Smooth muscle cell (in vitro differentiated cells): ENCODE measurements at regions not wholly inside any gene's neighbourhood (a gene's known extent, or its start where the extent isn't known, plus 50 kb on each side); places are given as distances from the start of the nearest gene placed in this dataset.

Source experiments
- DNase-seq: peaks from one replicate; lab custom pipeline; 2025; ENCODE audit not compliant: unreplicated experiment; lab: John Stamatoyannopoulos, UW
- H2AFZ ChIP-seq: fragments of 200-600 bp; sonication (generic); 2 replicates; pipeline ENCODE4 v1.6.0; 2016; ENCODE audit warnings: antibody characterized with exemption, low read depth, mild to moderate bottlenecking
- H3F3A ChIP-seq: fragments of 200-600 bp; sonication (generic); 2 replicates; pipeline ENCODE4 v1.6.0; 2017; ENCODE audit warnings: antibody characterized with exemption, low read depth
- H3K27ac ChIP-seq: fragments of 200-600 bp; sonication (generic); 2 replicates; pipeline ENCODE4 v1.5.1; 2016; ENCODE audit warnings: low read depth, mild to moderate bottlenecking
- H3K27me3 ChIP-seq: fragments of 200-600 bp; sonication (generic); 2 replicates; pipeline ENCODE4 v1.6.1; 2016; ENCODE audit warnings: low read depth, mild to moderate bottlenecking
- H3K36me3 ChIP-seq: fragments of 200-600 bp; sonication (generic); 2 replicates; pipeline ENCODE4 v1.5.1; 2016; ENCODE audit warnings: low read depth
- H3K4me1 ChIP-seq: fragments of 200-600 bp; sonication (generic); 2 replicates; pipeline ENCODE4 v1.5.1; 2016; ENCODE audit warnings: low read depth
- H3K4me2 ChIP-seq: fragments of 200-600 bp; sonication (generic); 2 replicates; pipeline ENCODE4 v1.6.0; 2016; ENCODE audit warnings: mild to moderate bottlenecking
- H3K4me3 ChIP-seq: fragments of 200-600 bp; sonication (generic); 2 replicates; pipeline ENCODE4 v1.5.1; 2016; ENCODE audit warnings: mild to moderate bottlenecking
- H3K79me2 ChIP-seq: fragments of 200-600 bp; sonication (generic); 2 replicates; pipeline ENCODE4 v1.6.0; 2016; ENCODE audit warnings: low read depth, mild to moderate bottlenecking
- H3K9ac ChIP-seq: fragments of 200-600 bp; sonication (generic); 2 replicates; pipeline ENCODE4 v1.6.0; 2016; ENCODE audit warnings: low read depth
- H3K9me3 ChIP-seq: fragments of 200-600 bp; sonication (generic); replicated peaks from 2 replicates; pipeline ENCODE4 v1.5.1; 2016; ENCODE audit warnings: low read depth
- H4K20me1 ChIP-seq: fragments of 200-600 bp; sonication (generic); 2 replicates; pipeline ENCODE4 v1.6.0; 2016; ENCODE audit warnings: low read depth
- WGBS: methylation state at CpG from one replicate; pipeline ENCODE4 v1.1.7; 2016; ENCODE audit warnings: low lambda C conversion rate; 5-methylcytosine and 5-hydroxymethylcytosine counted together
- TF ChIP-seq, protein P1 (sequence below): fragments of 200-600 bp; sonication (generic); IDR thresholded peaks from 2 replicates; pipeline ENCODE4 v1.5.1; 2017; ENCODE audit warnings: borderline replicate concordance, mild to moderate bottlenecking, antibody characterized with exemption; ENCODE audit not compliant: insufficient read depth, poor library complexity, severe bottlenecking

DNA sequence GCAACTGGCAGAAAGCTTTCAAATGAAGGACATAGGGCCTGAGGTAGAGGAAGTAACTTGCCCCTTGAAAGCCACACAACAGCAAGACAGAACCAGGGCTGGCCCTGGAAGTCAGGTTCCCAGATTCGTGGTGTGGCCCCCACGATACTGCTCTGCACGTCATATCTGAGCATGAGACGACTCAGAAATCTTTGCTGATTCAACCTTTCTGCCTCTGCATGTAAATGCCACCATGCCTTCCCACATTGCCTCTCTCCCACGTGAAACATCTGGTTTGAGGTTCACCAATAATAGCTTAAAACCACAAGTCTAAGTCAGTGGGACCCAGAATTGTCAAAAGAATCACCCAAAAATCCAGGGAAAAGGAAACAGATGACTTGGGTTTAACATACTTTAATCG lies 214.0 kb upstream of the TRIB2 start:
- Histone ChIP-seq H3K27ac (peak overlapping the region; percentile 79), H3K9ac (peak overlapping the region; percentile 31), H3K4me3 (no peak overlapping the region), H3K79me2 (no peaks in the 10 kb centered on the region), H2AFZ (peak overlapping the region; percentile 4), H3K4me1 (peaks cover 9% of the 10 kb centered on the region), H3K9me3 (no peaks in the 10 kb centered on the region), H3F3A (no peaks in the 10 kb centered on the region), H3K27me3 (no peaks in the 10 kb centered on the region), H3K4me2 (no peak overlapping the region), H4K20me1 (no peaks in the 10 kb centered on the region), H3K36me3 (no peaks in the 10 kb centered on the region)
- no peak for DNase-seq
- 26% methylated on average over 6 of the region's 6 CpGs for WGBS
- TF ChIP-seq, protein P1, sequence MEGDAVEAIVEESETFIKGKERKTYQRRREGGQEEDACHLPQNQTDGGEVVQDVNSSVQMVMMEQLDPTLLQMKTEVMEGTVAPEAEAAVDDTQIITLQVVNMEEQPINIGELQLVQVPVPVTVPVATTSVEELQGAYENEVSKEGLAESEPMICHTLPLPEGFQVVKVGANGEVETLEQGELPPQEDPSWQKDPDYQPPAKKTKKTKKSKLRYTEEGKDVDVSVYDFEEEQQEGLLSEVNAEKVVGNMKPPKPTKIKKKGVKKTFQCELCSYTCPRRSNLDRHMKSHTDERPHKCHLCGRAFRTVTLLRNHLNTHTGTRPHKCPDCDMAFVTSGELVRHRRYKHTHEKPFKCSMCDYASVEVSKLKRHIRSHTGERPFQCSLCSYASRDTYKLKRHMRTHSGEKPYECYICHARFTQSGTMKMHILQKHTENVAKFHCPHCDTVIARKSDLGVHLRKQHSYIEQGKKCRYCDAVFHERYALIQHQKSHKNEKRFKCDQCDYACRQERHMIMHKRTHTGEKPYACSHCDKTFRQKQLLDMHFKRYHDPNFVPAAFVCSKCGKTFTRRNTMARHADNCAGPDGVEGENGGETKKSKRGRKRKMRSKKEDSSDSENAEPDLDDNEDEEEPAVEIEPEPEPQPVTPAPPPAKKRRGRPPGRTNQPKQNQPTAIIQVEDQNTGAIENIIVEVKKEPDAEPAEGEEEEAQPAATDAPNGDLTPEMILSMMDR = no peak

DNA sequence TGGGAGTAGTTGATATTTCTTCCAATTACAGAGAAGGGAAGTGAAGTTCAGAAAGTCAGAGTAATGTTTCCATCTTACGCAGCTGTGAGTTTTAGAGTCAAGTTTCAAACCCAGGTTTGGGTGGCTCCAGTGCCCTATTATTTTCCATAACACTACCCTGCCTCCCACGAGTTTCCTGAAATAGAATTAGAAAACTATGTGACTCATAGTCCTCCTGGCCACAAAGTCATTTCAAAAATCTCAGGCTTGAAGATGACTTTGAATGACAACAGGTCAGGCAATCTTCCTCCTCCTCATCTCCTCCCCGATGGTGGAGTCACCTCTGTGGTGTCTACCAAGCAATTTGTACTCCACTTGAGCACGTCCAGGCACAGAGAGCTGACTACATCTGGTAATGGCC lies 212.3 kb upstream of the TRIB2 start:
- no peaks in the 10 kb centered on the region for H3K79me2 ChIP-seq
- no peaks in the 10 kb centered on the region for H3K9me3 ChIP-seq
- DNase-seq = no peak
- H3K4me3 ChIP-seq = no peak overlapping the region
- TF ChIP-seq, protein P1 = no peak
- H4K20me1 ChIP-seq = no peaks in the 10 kb centered on the region
- H3K36me3 ChIP-seq = no peaks in the 10 kb centered on the region
- H2AFZ ChIP-seq = no peak overlapping the region
- H3K4me1 ChIP-seq = peaks cover 9% of the 10 kb centered on the region
- H3F3A ChIP-seq = no peaks in the 10 kb centered on the region
- H3K4me2 ChIP-seq = peak overlapping the region; percentile 50
- peak overlapping the region; percentile 79 for H3K27ac ChIP-seq
- 42% methylated on average over 4 of the region's 4 CpGs for WGBS
- no peak overlapping the region for H3K9ac ChIP-seq
- H3K27me3 ChIP-seq = no peaks in the 10 kb centered on the region

DNA sequence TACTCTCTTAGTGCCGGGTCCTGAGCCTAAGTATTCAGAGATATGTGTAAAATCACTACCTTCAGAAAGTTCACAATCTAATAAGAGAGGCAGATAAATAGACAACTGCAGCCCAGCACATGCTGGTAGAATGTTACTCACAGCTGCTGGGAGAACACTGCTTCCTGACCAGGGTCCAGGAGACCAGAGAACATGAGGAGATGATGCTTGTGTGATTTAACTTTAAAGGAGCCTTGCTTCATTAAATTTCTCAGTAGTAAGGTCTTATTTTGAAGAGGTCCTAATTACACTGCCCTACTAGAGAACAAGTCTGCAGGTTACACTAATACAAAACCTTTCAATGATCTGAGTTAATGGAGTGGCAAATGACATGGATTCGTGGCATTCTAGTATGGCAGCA lies 209.9 kb upstream of the TRIB2 start:
- WGBS = 53% methylated on average over 2 of the region's 2 CpGs
- peak overlapping the region; percentile 45 for H3K4me2 ChIP-seq
- no peaks in the 10 kb centered on the region for H3F3A ChIP-seq
- no peaks in the 10 kb centered on the region for H4K20me1 ChIP-seq
- H3K9ac ChIP-seq = no peak overlapping the region
- no peak overlapping the region for H3K4me3 ChIP-seq
- no peaks in the 10 kb centered on the region for H3K36me3 ChIP-seq
- H2AFZ ChIP-seq = no peak overlapping the region
- peaks cover 9% of the 10 kb centered on the region for H3K4me1 ChIP-seq
- TF ChIP-seq, protein P1 = no peak
- H3K27ac ChIP-seq = peak overlapping the region; percentile 13
- H3K79me2 ChIP-seq = no peaks in the 10 kb centered on the region
- H3K9me3 ChIP-seq = no peaks in the 10 kb centered on the region
- DNase-seq = no peak
- no peaks in the 10 kb centered on the region for H3K27me3 ChIP-seq

DNA sequence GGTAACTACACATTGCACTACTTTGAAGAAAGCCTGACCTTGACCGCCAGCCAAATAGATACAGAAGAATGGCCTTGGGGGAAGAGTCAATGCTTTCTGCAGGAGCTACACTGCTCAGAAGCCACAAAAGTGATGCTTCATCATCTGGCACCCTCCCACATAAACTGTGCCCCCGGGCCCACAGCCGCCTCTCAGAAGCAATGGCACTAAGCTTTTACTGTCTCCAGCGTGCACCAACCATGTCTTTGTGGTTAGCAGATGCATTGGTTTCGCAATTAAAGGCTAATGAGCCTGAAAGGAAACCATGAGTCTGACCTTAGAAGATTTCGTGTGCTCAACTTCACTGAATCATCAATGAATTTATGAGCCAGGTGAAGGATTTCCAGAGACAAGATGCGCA lies 209.4 kb upstream of the TRIB2 start:
- no peak overlapping the region for H3K9ac ChIP-seq
- no peaks in the 10 kb centered on the region for H3K27me3 ChIP-seq
- H3K9me3 ChIP-seq = no peaks in the 10 kb centered on the region
- DNase-seq = no peak
- peak overlapping the region; percentile 45 for H3K4me2 ChIP-seq
- peaks cover 9% of the 10 kb centered on the region for H3K4me1 ChIP-seq
- WGBS = 11% methylated on average over 7 of the region's 7 CpGs
- peak overlapping the region; percentile 13 for H3K27ac ChIP-seq
- no peaks in the 10 kb centered on the region for H4K20me1 ChIP-seq
- TF ChIP-seq, protein P1 = no peak
- no peaks in the 10 kb centered on the region for H3F3A ChIP-seq
- H3K79me2 ChIP-seq = no peaks in the 10 kb centered on the region
- no peak overlapping the region for H3K4me3 ChIP-seq
- no peaks in the 10 kb centered on the region for H3K36me3 ChIP-seq
- no peak overlapping the region for H2AFZ ChIP-seq
